Lower leg skin (tissue), 3 donors: ENCODE measurements at regions not wholly inside any gene's neighbourhood (a gene's known extent, or its start where the extent isn't known, plus 50 kb on each side); places are given as distances from the start of the nearest gene placed in this dataset.

Experiments used
- POLR2A ChIP-seq, 2 donors: fragments of 450-650 bp; IDR thresholded peaks; one replicate each; pipeline ENCODE4 v1.6.1; 2016 to 2017; ENCODE audit warnings: antibody characterized with exemption in 2 of 2, mild to moderate bottlenecking in 1 of 2, moderate library complexity in 1 of 2
- TF ChIP-seq, protein P1 (sequence below), 3 donors: fragments of 450-650 bp; IDR thresholded peaks; one replicate each; pipeline ENCODE4 v1.5.1; 2016; ENCODE audit warnings: antibody characterized with exemption in 3 of 3, mild to moderate bottlenecking in 3 of 3, moderate library complexity in 2 of 3

GRCh38 chr4:19494961-19495360 lies 756.7 kb upstream of the SLIT2 start:
- TF ChIP-seq, protein P1, sequence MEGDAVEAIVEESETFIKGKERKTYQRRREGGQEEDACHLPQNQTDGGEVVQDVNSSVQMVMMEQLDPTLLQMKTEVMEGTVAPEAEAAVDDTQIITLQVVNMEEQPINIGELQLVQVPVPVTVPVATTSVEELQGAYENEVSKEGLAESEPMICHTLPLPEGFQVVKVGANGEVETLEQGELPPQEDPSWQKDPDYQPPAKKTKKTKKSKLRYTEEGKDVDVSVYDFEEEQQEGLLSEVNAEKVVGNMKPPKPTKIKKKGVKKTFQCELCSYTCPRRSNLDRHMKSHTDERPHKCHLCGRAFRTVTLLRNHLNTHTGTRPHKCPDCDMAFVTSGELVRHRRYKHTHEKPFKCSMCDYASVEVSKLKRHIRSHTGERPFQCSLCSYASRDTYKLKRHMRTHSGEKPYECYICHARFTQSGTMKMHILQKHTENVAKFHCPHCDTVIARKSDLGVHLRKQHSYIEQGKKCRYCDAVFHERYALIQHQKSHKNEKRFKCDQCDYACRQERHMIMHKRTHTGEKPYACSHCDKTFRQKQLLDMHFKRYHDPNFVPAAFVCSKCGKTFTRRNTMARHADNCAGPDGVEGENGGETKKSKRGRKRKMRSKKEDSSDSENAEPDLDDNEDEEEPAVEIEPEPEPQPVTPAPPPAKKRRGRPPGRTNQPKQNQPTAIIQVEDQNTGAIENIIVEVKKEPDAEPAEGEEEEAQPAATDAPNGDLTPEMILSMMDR (IDR thresholded peaks at IDR 0.05) = no peak
- TF ChIP-seq POLR2A (IDR thresholded peaks at IDR 0.05) = no peak
